Colonic mucosa (tissue), 4 donors: ENCODE measurements at regions not wholly inside any gene's neighbourhood (a gene's known extent, or its start where the extent isn't known, plus 50 kb on each side); places are given as distances from the start of the nearest gene placed in this dataset.

Source experiments
- DNase-seq: peaks from one replicate; pipeline ENCODE4 v3.0.0-alpha.2; 2020
- H3K27ac ChIP-seq: fragments of 200-600 bp; one replicate; pipeline ENCODE4 v1.8.0; 2021
- H3K27me3 ChIP-seq: fragments of 200-600 bp; one replicate; pipeline ENCODE4 v1.8.0; 2021
- H3K36me3 ChIP-seq: fragments of 200-600 bp; one replicate; pipeline ENCODE4 v1.8.0; 2021
- H3K4me1 ChIP-seq: fragments of 200-600 bp; one replicate; pipeline ENCODE4 v1.8.0; 2021; ENCODE audit warnings: mild to moderate bottlenecking
- H3K4me3 ChIP-seq: fragments of 200-600 bp; one replicate; pipeline ENCODE4 v1.8.0; 2021
- H3K9ac ChIP-seq, 2 donors: one replicate each; pipeline ENCODE4 v1.7.0; 2013; ENCODE audit warnings: control low read depth in 2 of 2, low read depth in 2 of 2, low read length in 2 of 2
- H3K9me3 ChIP-seq: fragments of 200-600 bp; one replicate; pipeline ENCODE4 v1.8.0; 2021
- intact Hi-C: fragments of 100-400 bp; cut with DNase I; formaldehyde crosslinking; loops from one replicate; pipeline ENCODE4 v1.14.1; 2022
- TF ChIP-seq, protein P1 (sequence below): fragments of 200-600 bp; IDR thresholded peaks from one replicate; pipeline ENCODE4 v1.8.0; 2022; ENCODE audit warnings: antibody characterized with exemption, mild to moderate bottlenecking
- donor health status: healthy.
- donor health status: DM: no; HTN: no; CAD: no.
- donor health status: DM: no; HTN: no; CAD: no.

DNA sequence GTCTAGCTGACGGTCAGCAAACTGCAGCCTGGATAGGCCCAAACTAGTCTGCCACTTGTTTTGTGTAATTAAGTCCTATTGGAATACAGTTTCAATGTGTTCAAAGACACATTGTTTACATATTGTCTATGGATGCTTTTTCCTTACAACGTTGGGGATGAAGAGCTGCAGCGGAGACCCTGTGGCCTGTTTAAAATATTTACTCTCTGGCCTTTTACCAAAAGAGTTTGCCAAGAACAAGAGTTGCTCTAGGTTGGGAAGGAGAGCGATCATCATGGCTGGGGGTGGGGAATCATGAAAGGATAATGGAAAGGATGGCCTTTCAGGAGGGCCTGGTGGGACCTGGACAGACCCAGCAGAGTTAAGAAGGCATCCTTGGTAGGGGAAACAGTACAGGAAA is 274.9 kb upstream of the ZFHX3 start:
- intact Hi-C loops = no loop called here

GRCh38 chr16:73321853-73322252 is 273.9 kb upstream of the ZFHX3 start:
- no peak overlapping the region for H3K4me3 ChIP-seq
- no peak overlapping the region for H3K27ac ChIP-seq
- TF ChIP-seq, protein P1, sequence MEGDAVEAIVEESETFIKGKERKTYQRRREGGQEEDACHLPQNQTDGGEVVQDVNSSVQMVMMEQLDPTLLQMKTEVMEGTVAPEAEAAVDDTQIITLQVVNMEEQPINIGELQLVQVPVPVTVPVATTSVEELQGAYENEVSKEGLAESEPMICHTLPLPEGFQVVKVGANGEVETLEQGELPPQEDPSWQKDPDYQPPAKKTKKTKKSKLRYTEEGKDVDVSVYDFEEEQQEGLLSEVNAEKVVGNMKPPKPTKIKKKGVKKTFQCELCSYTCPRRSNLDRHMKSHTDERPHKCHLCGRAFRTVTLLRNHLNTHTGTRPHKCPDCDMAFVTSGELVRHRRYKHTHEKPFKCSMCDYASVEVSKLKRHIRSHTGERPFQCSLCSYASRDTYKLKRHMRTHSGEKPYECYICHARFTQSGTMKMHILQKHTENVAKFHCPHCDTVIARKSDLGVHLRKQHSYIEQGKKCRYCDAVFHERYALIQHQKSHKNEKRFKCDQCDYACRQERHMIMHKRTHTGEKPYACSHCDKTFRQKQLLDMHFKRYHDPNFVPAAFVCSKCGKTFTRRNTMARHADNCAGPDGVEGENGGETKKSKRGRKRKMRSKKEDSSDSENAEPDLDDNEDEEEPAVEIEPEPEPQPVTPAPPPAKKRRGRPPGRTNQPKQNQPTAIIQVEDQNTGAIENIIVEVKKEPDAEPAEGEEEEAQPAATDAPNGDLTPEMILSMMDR = no peak
- no peaks in the 10 kb centered on the region for H3K9me3 ChIP-seq
- intact Hi-C loops = no loop called here
- no peaks in the 10 kb centered on the region for H3K27me3 ChIP-seq
- DNase-seq = no peak
- H3K4me1 ChIP-seq = no peaks in the 10 kb centered on the region
- no peaks in the 10 kb centered on the region for H3K36me3 ChIP-seq
- H3K9ac ChIP-seq = no peak overlapping the region

More for the DNA sequence above, 274.9 kb upstream of the ZFHX3 start:
- H3K9me3 ChIP-seq = no peaks in the 10 kb centered on the region
- H3K36me3 ChIP-seq = no peaks in the 10 kb centered on the region
- H3K9ac ChIP-seq = no peak overlapping the region
- TF ChIP-seq, protein P1 = no peak
- no peak overlapping the region for H3K27ac ChIP-seq
- H3K4me3 ChIP-seq = no peak overlapping the region
- no peak for DNase-seq
- H3K27me3 ChIP-seq = no peaks in the 10 kb centered on the region
- no peaks in the 10 kb centered on the region for H3K4me1 ChIP-seq

DNA sequence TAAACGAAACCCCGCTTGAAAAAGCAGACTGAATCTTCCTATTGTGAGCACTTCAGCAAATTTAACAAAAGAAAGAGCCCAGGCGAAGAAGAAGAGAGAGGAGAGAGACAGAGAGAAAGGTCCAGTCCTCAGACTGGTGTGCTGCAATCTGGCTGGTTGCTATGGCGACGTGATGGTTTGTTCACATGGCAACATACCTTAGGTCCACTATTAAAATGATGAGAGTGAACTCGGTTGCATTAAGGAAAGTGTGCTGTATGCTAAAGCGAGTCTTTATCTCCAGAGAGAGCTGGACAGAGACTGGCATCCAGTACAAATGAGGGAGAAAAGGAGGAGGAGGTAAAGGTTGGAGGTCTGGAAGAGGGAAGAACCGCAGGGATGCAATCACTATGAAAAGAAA is 271.8 kb upstream of the ZFHX3 start:
- H3K4me3 ChIP-seq = no peak overlapping the region
- DNase-seq = no peak
- H3K9ac ChIP-seq = no peak overlapping the region
- no peaks in the 10 kb centered on the region for H3K27me3 ChIP-seq
- no peaks in the 10 kb centered on the region for H3K9me3 ChIP-seq
- no peaks in the 10 kb centered on the region for H3K36me3 ChIP-seq
- H3K27ac ChIP-seq = no peak overlapping the region
- TF ChIP-seq, protein P1 = no peak
- intact Hi-C loops = no loop called here
- H3K4me1 ChIP-seq = no peaks in the 10 kb centered on the region

DNA sequence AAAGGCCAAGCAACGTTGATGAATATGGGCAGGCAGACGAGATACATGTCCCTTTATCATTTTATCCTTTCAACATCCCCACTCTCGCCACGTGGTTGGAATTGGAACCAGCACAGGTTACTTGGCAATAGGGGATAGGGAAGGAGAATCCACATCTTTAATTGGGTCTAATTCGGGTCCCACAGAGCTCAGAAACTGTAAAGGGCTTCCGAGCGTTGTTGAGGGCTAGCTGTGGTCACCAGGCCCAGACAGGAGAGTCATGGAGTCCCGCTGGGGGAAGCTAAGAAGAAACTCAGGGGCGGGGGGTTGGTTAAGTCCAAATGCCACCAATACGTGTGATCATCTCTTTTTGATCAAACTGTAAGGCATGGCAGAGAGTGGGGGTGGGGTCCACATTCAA is 271.3 kb upstream of the ZFHX3 start:
- Histone ChIP-seq H3K27me3 (no peaks in the 10 kb centered on the region), H3K4me1 (no peaks in the 10 kb centered on the region), H3K27ac (no peak overlapping the region), H3K9me3 (no peaks in the 10 kb centered on the region), H3K9ac (no peak overlapping the region), H3K36me3 (no peaks in the 10 kb centered on the region), H3K4me3 (no peak overlapping the region)
- no peak for DNase-seq
- TF ChIP-seq, protein P1 = no peak
- intact Hi-C loops = no loop called here

DNA sequence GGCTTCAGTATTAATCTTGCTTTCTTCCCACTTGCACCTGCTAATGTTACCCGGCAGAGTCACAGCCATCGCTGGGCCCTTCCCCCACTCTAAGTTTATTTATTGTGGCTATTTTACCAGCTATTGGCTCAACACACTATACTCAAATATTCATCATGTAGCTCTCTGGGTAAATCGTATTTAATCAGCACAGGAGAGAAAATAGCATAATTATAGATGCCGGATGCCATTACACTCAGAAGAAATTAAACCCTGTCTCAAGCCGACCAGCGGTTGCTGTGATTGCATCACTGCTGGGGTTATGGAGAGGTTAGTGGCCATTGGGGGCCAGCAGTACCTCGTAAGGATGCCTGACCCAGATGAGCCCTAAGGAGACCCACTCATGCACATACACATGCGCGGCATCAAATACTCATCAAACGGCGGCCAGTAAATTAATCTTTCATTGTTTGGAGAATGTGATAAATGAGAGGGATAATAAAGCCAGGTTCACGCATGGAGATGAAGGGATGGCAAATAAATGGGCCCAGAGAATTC is 269.5 kb upstream of the ZFHX3 start:
- DNase-seq = no peak
- intact Hi-C loops = no loop called here
- Histone ChIP-seq H3K36me3 (no peaks in the 10 kb centered on the region), H3K4me1 (no peaks in the 10 kb centered on the region), H3K9ac (no peak overlapping the region), H3K4me3 (no peak overlapping the region), H3K27me3 (no peaks in the 10 kb centered on the region), H3K27ac (no peak overlapping the region), H3K9me3 (no peaks in the 10 kb centered on the region)
- TF ChIP-seq, protein P1 = no peak
